Adrenal gland (tissue), 9 donors: ENCODE measurements at regions not wholly inside any gene's neighbourhood (a gene's known extent, or its start where the extent isn't known, plus 50 kb on each side); places are given as distances from the start of the nearest gene placed in this dataset.

Experiments used
- DNase-seq, 7 donors: peaks; one replicate each; pipeline ENCODE4 v3.0.0-alpha.2; 2019 to 2020
- H3K27ac ChIP-seq, 5 donors: fragments of 200-600 bp; sonication (generic) in 4 of 5; 1 replicate in 3 of 5; 2 replicates in 2 of 5; pipeline versions ENCODE4 v1.5.1 to v1.8.0; 2016 to 2020; ENCODE audit warnings: mild to moderate bottlenecking in 1 of 5
- H3K27me3 ChIP-seq: fragments of 200-600 bp; 2 replicates; pipeline ENCODE4 v1.8.0; 2021
- H3K36me3 ChIP-seq, 2 donors: fragments of 200-600 bp; replicated peaks in 1 of 2; 1 replicate in 1 of 2; 2 replicates in 1 of 2; pipeline versions ENCODE4 v1.5.1 to v1.8.0; 2018 to 2022
- H3K4me1 ChIP-seq, 2 donors: fragments of 200-600 bp; replicated peaks in 1 of 2; 1 replicate in 1 of 2; 2 replicates in 1 of 2; pipeline versions ENCODE4 v1.5.1 to v1.8.0; 2018 to 2021
- H3K4me3 ChIP-seq, 4 donors: fragments of 200-600 bp; sonication (generic) in 3 of 4; one replicate each; pipeline ENCODE4 v1.5.1; 2016 to 2018
- H3K9me3 ChIP-seq, 3 donors: fragments of 200-600 bp; sonication (generic) in 1 of 3; replicated peaks in 1 of 3; 1 replicate in 2 of 3; 2 replicates in 1 of 3; pipeline versions ENCODE4 v1.5.1 to v1.8.0; 2016 to 2021
- CTCF ChIP-seq, 6 experiments: fragments of 450-650 bp in 4 of 6; fragments of 200-600 bp in 2 of 6; sonication (generic) in 1 of 6; IDR thresholded peaks; 1 replicate in 5 of 6; 2 replicates in 1 of 6; pipeline versions ENCODE4 v1.5.1 to v1.8.0; 2016 to 2021; ENCODE audit warnings: antibody characterized with exemption in 6 of 6, mild to moderate bottlenecking in 2 of 6, moderate library complexity in 1 of 6
- POLR2A ChIP-seq, 2 donors: fragments of 450-650 bp; IDR thresholded peaks; one replicate each; pipeline ENCODE4 v1.6.1; 2017; ENCODE audit warnings: antibody characterized with exemption in 2 of 2, mild to moderate bottlenecking in 2 of 2, moderate library complexity in 1 of 2
- WGBS, 4 donors: extraction: QIAGEN DNeasy Blood & Tissue Kit in 2 of 4; methylation state at CpG; one replicate each; pipeline versions ENCODE4 v1.1.5 to v1.1.7; 2013 to 2017; 5-methylcytosine and 5-hydroxymethylcytosine counted together
- intact Hi-C, 2 donors: fragments of 100-400 bp; cut with DNase I; formaldehyde crosslinking; loops; one replicate each; pipeline versions ENCODE4 v1.14.1 to v1.15.0; 2022 to 2023
- donor health status: healthy with polysubstance abuse.
- donor health status: Bipolar disorder and iron deficiency.
- donor health status: DM: yes; HTN: yes; CAD: no.
- donor health status: DM: no; HTN: no; CAD: no.
- donor health status: DM: no; HTN: no; CAD: no.

GRCh38 chr1:94648225-94649007 is 106.9 kb upstream of the F3 start:
- DNase-seq = peak in 6 of 7 donors; percentile 50 to 87 (median 70)
- Histone ChIP-seq H3K27me3 (no peaks in the 10 kb centered on the region), H3K27ac (peak overlapping the region in 2 of 5 donors; percentile 38 to 72), H3K9me3 (no peaks in the 10 kb centered on the region), H3K4me3 (no peak overlapping the region), H3K36me3 (no peaks in the 10 kb centered on the region), H3K4me1 (no peaks in the 10 kb centered on the region)
- 70 to 73% (median 71%) methylated on average over 14 of the region's 14 CpGs for WGBS, 4 donors
- TF ChIP-seq POLR2A (IDR thresholded peaks at IDR 0.05) = no peak
- TF ChIP-seq CTCF (IDR thresholded peaks at IDR 0.05) = no peak
- intact Hi-C loops = no loop called here

- no peak overlapping the region for H3K27ac ChIP-seq
- no peaks in the 10 kb centered on the region for H3K36me3 ChIP-seq
- H3K4me3 ChIP-seq = no peak overlapping the region
- TF ChIP-seq CTCF (IDR thresholded peaks at IDR 0.05) (no peak), POLR2A (IDR thresholded peaks at IDR 0.05) (no peak)
- no peaks in the 10 kb centered on the region for H3K27me3 ChIP-seq
- no peaks in the 10 kb centered on the region for H3K9me3 ChIP-seq
- DNase-seq = no peak
- 86 to 90% (median 87%) methylated on average over 6 of the region's 6 CpGs for WGBS, 4 donors
- no peaks in the 10 kb centered on the region for H3K4me1 ChIP-seq
- intact Hi-C loops = no loop called here
Measured at GRCh38 chr1:94646786-94647555, 105.4 kb upstream of the F3 start.

- Histone ChIP-seq H3K4me1 (no peaks in the 10 kb centered on the region), H3K9me3 (no peaks in the 10 kb centered on the region), H3K27ac (no peak overlapping the region), H3K4me3 (no peak overlapping the region), H3K27me3 (no peaks in the 10 kb centered on the region), H3K36me3 (no peaks in the 10 kb centered on the region)
- WGBS, 4 donors = 95 to 97% (median 96%) methylated on average over 4 of the region's 4 CpGs
- DNase-seq = no peak
- no peak for TF ChIP-seq POLR2A (IDR thresholded peaks at IDR 0.05)
- TF ChIP-seq CTCF (IDR thresholded peaks at IDR 0.05) = no peak
- intact Hi-C loops = no loop called here
Measured at GRCh38 chr1:94646141-94646643, 104.6 kb upstream of the F3 start.

GRCh38 chr1:94644352-94644751 is 102.8 kb upstream of the F3 start:
- WGBS, 4 donors = 81 to 95% (median 90%) methylated on average over 5 of the region's 5 CpGs
- Histone ChIP-seq H3K36me3 (no peaks in the 10 kb centered on the region), H3K27me3 (no peaks in the 10 kb centered on the region), H3K27ac (no peak overlapping the region), H3K9me3 (no peaks in the 10 kb centered on the region), H3K4me3 (no peak overlapping the region), H3K4me1 (no peaks in the 10 kb centered on the region)
- no peak for DNase-seq
- intact Hi-C loops = no loop called here
- TF ChIP-seq POLR2A (IDR thresholded peaks at IDR 0.05) (no peak), CTCF (IDR thresholded peaks at IDR 0.05) (no peak)
